CD4-positive, alpha-beta T cell (primary cell): ENCODE measurements at regions not wholly inside any gene's neighbourhood (a gene's known extent, or its start where the extent isn't known, plus 50 kb on each side); places are given as distances from the start of the nearest gene placed in this dataset.

Experiments
- ATAC-seq: fragments of 200-7000 bp; cut with Tn5 transposase; one replicate; pipeline ENCODE4 v1.10.0; 2022; ENCODE audit warnings: mild to moderate bottlenecking; ENCODE audit not compliant: poor library complexity
- CTCF ChIA-PET: fragments of 350-600 bp; sonication (Branson Sonifier 250); formaldehyde crosslinking; loops from one replicate; lab custom pipeline; 2021; ENCODE audit warnings: antibody characterized with exemption, inconsistent platforms; lab: Charles Lee
- POLR2A ChIA-PET: fragments of 350-600 bp; sonication (Branson Sonifier 250); formaldehyde crosslinking; loops from one replicate; lab custom pipeline; 2021; ENCODE audit warnings: antibody characterized with exemption, inconsistent platforms; lab: Charles Lee
- DNase-seq, 14 experiments: peaks; one replicate each; pipeline ENCODE4 v3.0.0-alpha.2; 2013 to 2020; ENCODE audit warnings: mixed read lengths in 2 of 14
- H3K27ac ChIP-seq, 2 donors: one replicate each; pipeline versions ENCODE4 v1.5.1 to v1.7.0; 2013; ENCODE audit warnings: low read length in 2 of 2, low read depth in 1 of 2, mild to moderate bottlenecking in 1 of 2
- H3K27me3 ChIP-seq, 2 experiments: 1 replicate in 1 of 2; 2 replicates in 1 of 2; pipeline versions ENCODE4 v1.6.1 to v1.7.0; 2013; ENCODE audit warnings: low read length in 2 of 2, control low read depth in 1 of 2, mild to moderate bottlenecking in 1 of 2, moderate library complexity in 1 of 2; ENCODE audit not compliant: insufficient read depth in 2 of 2, control insufficient read depth in 1 of 2
- H3K36me3 ChIP-seq: one replicate; pipeline ENCODE4 v1.6.1; 2013; ENCODE audit warnings: low read length, control low read depth; ENCODE audit not compliant: insufficient read depth
- H3K4me1 ChIP-seq: one replicate; pipeline ENCODE4 v1.6.1; 2013; ENCODE audit warnings: low read length, control low read depth; ENCODE audit not compliant: insufficient read depth
- H3K4me3 ChIP-seq: one replicate; pipeline ENCODE4 v1.5.1; 2013; ENCODE audit warnings: mild to moderate bottlenecking, low read length, moderate library complexity
- H3K9me3 ChIP-seq, 2 experiments: 1 replicate in 1 of 2; 2 replicates in 1 of 2; pipeline versions ENCODE4 v1.6.1 to v1.7.0; 2013; ENCODE audit warnings: low read length in 2 of 2, mild to moderate bottlenecking in 2 of 2, control low read depth in 1 of 2, moderate library complexity in 1 of 2; ENCODE audit not compliant: control insufficient read depth in 1 of 2, insufficient read depth in 1 of 2
- H3K27ac Mint-ChIP-seq: one replicate; pipeline ENCODE4 v1.8.0; 2020; ENCODE audit warnings: mixed read lengths
- H3K27me3 Mint-ChIP-seq: one replicate; pipeline ENCODE4 v1.8.0; 2021; ENCODE audit warnings: mixed read lengths
- H3K36me3 Mint-ChIP-seq: one replicate; pipeline ENCODE4 v1.8.0; 2021; ENCODE audit warnings: low read depth, mixed read lengths
- H3K4me1 Mint-ChIP-seq: one replicate; pipeline ENCODE4 v1.8.0; 2021; ENCODE audit warnings: low read depth, mixed read lengths
- H3K4me3 Mint-ChIP-seq: one replicate; pipeline ENCODE4 v1.8.0; 2020; ENCODE audit warnings: mild to moderate bottlenecking, mixed read lengths
- H3K9me3 Mint-ChIP-seq: one replicate; pipeline ENCODE4 v1.8.0; 2020; ENCODE audit warnings: mixed read lengths
- CTCF ChIP-seq: fragments of 200-600 bp; IDR thresholded peaks from one replicate; pipeline ENCODE4 v1.8.0; 2022; ENCODE audit warnings: antibody characterized with exemption, mild to moderate bottlenecking
- intact Hi-C, 2 experiments: fragments of 100-400 bp; cut with DNase I in 1 of 2; cut with micrococcal nuclease in 1 of 2; formaldehyde crosslinking; loops; one replicate each; pipeline versions ENCODE4 v1.15.1 to v1.9.0; 2023 to 2025; cut with DNase I, micrococcal nuclease

GRCh38 chr2:45250176-45250575 is 240.9 kb upstream of the SIX2 start:
- Histone ChIP-seq H3K36me3 (no peaks in the 10 kb centered on the region), H3K27ac (no peak overlapping the region), H3K4me3 (no peak overlapping the region), H3K4me1 (no peaks in the 10 kb centered on the region), H3K9me3 (no peaks in the 10 kb centered on the region), H3K27me3 (no peaks in the 10 kb centered on the region)
- no peak for ATAC-seq
- Mint-ChIP-seq H3K4me1 (no peaks in the 10 kb centered on the region), H3K4me3 (no peak overlapping the region), H3K36me3 (no peaks in the 10 kb centered on the region), H3K27ac (no peak overlapping the region), H3K9me3 (no peaks in the 10 kb centered on the region), H3K27me3 (no peaks in the 10 kb centered on the region)
- DNase-seq, result no peak
- CTCF ChIA-PET, result no interaction called here
- no peak for TF ChIP-seq CTCF
- POLR2A ChIA-PET, result no interaction called here
- intact Hi-C loops, result no loop called here

- H3K27ac Mint-ChIP-seq, result no peak overlapping the region
- H3K4me3 Mint-ChIP-seq, result no peak overlapping the region
- Histone ChIP-seq H3K36me3 (no peaks in the 10 kb centered on the region), H3K9me3 (no peaks in the 10 kb centered on the region), H3K27ac (no peak overlapping the region), H3K27me3 (no peaks in the 10 kb centered on the region), H3K4me1 (no peaks in the 10 kb centered on the region), H3K4me3 (no peak overlapping the region)
- ATAC-seq (no peak), DNase-seq (no peak)
- H3K9me3 Mint-ChIP-seq, result no peaks in the 10 kb centered on the region
- H3K27me3 Mint-ChIP-seq, result no peaks in the 10 kb centered on the region
- H3K4me1 Mint-ChIP-seq, result no peaks in the 10 kb centered on the region
- ChIA-PET POLR2A (no interaction called here), CTCF (no interaction called here)
- no peak for TF ChIP-seq CTCF
- no peaks in the 10 kb centered on the region for H3K36me3 Mint-ChIP-seq
- intact Hi-C loops, result no loop called here
Observed at GRCh38 chr2:45248214-45248613, 239.0 kb upstream of the SIX2 start.

- Histone ChIP-seq H3K9me3 (no peaks in the 10 kb centered on the region), H3K4me3 (no peak overlapping the region), H3K36me3 (no peaks in the 10 kb centered on the region), H3K4me1 (no peaks in the 10 kb centered on the region), H3K27me3 (no peaks in the 10 kb centered on the region), H3K27ac (no peak overlapping the region)
- TF ChIP-seq CTCF, result no peak
- H3K27ac Mint-ChIP-seq, result no peak overlapping the region
- ATAC-seq (no peak), DNase-seq (no peak)
- no peaks in the 10 kb centered on the region for H3K4me1 Mint-ChIP-seq
- no peaks in the 10 kb centered on the region for H3K36me3 Mint-ChIP-seq
- H3K4me3 Mint-ChIP-seq, result no peak overlapping the region
- H3K27me3 Mint-ChIP-seq, result peaks cover 6% of the 10 kb centered on the region
- ChIA-PET POLR2A (no interaction called here), CTCF (no interaction called here)
- H3K9me3 Mint-ChIP-seq, result no peaks in the 10 kb centered on the region
- intact Hi-C loops, result no loop called here
Observed at GRCh38 chr2:45244928-45245327, 235.7 kb upstream of the SIX2 start.
